ENCODE measurements at regions not wholly inside any gene's neighbourhood (a gene's known extent, or its start where the extent isn't known, plus 50 kb on each side); places are given as distances from the start of the nearest gene placed in this dataset.
"Not testable (repeated sequence)": the region's sequence is repeated elsewhere in the genome, so short reads cannot be mapped to it uniquely, and the experiment has no call there.

DNA sequence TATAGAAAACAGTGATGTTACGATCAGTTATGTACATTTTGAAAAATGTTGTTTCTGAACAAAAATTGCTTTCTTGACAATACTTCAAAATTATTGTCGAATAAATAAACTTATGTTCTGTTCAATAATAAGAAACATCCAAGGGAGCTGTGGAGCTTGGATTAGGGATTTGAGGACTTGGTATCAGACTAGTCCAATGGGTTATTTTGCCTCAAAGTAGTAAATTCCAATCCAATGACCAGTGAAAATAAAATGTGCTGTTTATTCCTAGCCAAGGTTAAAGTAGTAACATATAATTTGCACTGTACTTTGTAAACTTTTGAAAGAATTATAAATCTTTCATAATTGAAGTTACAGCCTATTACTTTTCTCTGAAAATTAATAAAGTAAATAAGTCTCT lies 79.1 kb upstream of the IVNS1ABP start:
- no peak for DNase-seq
- Mint-ChIP-seq H3K36me3 (no peaks in the 10 kb centered on the region), H3K27ac (no peak overlapping the region), H3K27me3 (no peaks in the 10 kb centered on the region), H3K4me3 (no peak overlapping the region), H3K4me1 (peaks cover 0 to 4% (median under 1%) of the 10 kb centered on the region in 4 donors), H3K9me3 (peaks cover 0 to 2% (median 0%) of the 10 kb centered on the region in 8 donors)
- Histone ChIP-seq H3K27ac (ENCODE audit: low read depth, low read length) (no peak overlapping the region), H3K27me3 (ENCODE audit: insufficient read depth, low read length) (no peaks in the 10 kb centered on the region), H3K9me3 (ENCODE audit: control insufficient read depth in 1 of 2, low read length in 2 of 2) (no peaks in the 10 kb centered on the region), H3K4me3 (ENCODE audit: low read length in 2 of 2) (no peak overlapping the region), H3K36me3 (ENCODE audit: insufficient read depth, low read length) (no peaks in the 10 kb centered on the region), H3K4me1 (ENCODE audit: insufficient read depth, low read length) (no peaks in the 10 kb centered on the region)
- ChIA-PET POLR2A (ENCODE audit: partially characterized antibody) (no interaction called here), CTCF (ENCODE audit: partially characterized antibody) (no interaction called here)
- intact Hi-C loops (cut with micrococcal nuclease) = no loop called here

DNA sequence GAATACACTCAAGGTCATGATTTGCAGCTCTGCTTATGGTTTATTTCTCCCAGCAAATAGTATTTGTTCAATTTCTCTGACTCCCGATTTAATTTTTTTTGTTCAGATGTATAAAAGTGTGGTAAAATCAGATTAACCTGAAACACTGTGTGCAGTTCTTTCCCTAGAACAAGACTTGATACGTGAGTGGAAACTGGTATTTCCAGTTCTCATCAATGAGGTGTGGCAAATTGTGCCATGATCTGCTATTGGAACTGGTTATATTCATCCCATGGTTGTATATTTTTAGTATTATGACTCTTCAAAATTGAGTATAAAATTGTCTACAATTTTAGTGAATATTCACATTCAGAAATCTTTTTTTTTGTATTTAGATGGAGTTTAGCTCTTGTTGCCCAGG lies 76.8 kb upstream of the IVNS1ABP start:
- Histone ChIP-seq H3K27me3 (ENCODE audit: insufficient read depth, low read length) (no peaks in the 10 kb centered on the region), H3K4me1 (ENCODE audit: insufficient read depth, low read length) (no peaks in the 10 kb centered on the region), H3K4me3 (ENCODE audit: low read length in 2 of 2) (no peak overlapping the region), H3K9me3 (ENCODE audit: control insufficient read depth in 1 of 2, low read length in 2 of 2) (no peaks in the 10 kb centered on the region), H3K36me3 (ENCODE audit: insufficient read depth, low read length) (no peaks in the 10 kb centered on the region), H3K27ac (ENCODE audit: low read depth, low read length) (no peak overlapping the region)
- ChIA-PET CTCF (ENCODE audit: partially characterized antibody) (no interaction called here), POLR2A (ENCODE audit: partially characterized antibody) (no interaction called here)
- Mint-ChIP-seq H3K36me3 (no peaks in the 10 kb centered on the region), H3K9me3 (peaks cover 0 to 2% (median 0%) of the 10 kb centered on the region in 8 donors), H3K4me1 (peaks cover 0 to 4% (median under 1%) of the 10 kb centered on the region in 4 donors), H3K27me3 (no peaks in the 10 kb centered on the region), H3K4me3 (no peak overlapping the region), H3K27ac (no peak overlapping the region)
- DNase-seq = no peak
- intact Hi-C loops (cut with micrococcal nuclease) = loop anchor here (5.0 kb wide), 1 partner anchor 77 kb away; the partner anchor contains the start of gene IVNS1ABP

DNA sequence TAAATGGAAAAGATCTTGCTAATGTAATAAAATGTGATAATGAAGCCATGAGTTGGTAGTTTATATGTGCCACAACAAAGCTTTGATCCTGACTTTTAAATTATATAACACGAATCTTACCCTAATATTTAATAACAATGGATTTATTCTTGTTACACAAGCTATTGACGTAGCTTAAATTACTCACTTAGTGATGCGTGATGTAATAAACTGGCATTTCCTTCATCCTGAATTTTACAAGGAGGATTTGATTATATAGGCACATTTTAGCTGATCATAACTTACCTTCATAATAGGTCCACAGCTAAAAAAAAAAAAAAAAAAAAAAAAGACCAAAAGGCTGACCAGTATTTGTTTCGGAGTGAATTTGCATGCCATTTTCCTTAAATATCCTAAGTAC lies 76.2 kb upstream of the IVNS1ABP start:
- Histone ChIP-seq H3K9me3 (ENCODE audit: control insufficient read depth in 1 of 2, low read length in 2 of 2) (no peaks in the 10 kb centered on the region), H3K27me3 (ENCODE audit: insufficient read depth, low read length) (no peaks in the 10 kb centered on the region), H3K4me3 (ENCODE audit: low read length in 2 of 2) (no peak overlapping the region), H3K27ac (ENCODE audit: low read depth, low read length) (no peak overlapping the region), H3K4me1 (ENCODE audit: insufficient read depth, low read length) (no peaks in the 10 kb centered on the region), H3K36me3 (ENCODE audit: insufficient read depth, low read length) (no peaks in the 10 kb centered on the region)
- H3K4me3 Mint-ChIP-seq = no peak overlapping the region
- ChIA-PET CTCF (ENCODE audit: partially characterized antibody) (interaction anchor here (0.6 kb wide), 1 partner anchor 581 kb away, joined by 3 read pairs; no protein-coding TSS in a partner anchor), POLR2A (ENCODE audit: partially characterized antibody) (no interaction called here)
- intact Hi-C loops (cut with micrococcal nuclease) = loop anchor here (5.0 kb wide), 1 partner anchor 76 kb away; the partner anchor contains the start of gene IVNS1ABP
- H3K27me3 Mint-ChIP-seq = no peaks in the 10 kb centered on the region
- no peak overlapping the region for H3K27ac Mint-ChIP-seq
- DNase-seq = no peak
- H3K36me3 Mint-ChIP-seq = no peaks in the 10 kb centered on the region
- H3K9me3 Mint-ChIP-seq = peaks cover 0 to 2% (median 0%) of the 10 kb centered on the region in 8 donors
- H3K4me1 Mint-ChIP-seq = peaks cover 0 to 3% (median under 1%) of the 10 kb centered on the region in 4 donors

DNA sequence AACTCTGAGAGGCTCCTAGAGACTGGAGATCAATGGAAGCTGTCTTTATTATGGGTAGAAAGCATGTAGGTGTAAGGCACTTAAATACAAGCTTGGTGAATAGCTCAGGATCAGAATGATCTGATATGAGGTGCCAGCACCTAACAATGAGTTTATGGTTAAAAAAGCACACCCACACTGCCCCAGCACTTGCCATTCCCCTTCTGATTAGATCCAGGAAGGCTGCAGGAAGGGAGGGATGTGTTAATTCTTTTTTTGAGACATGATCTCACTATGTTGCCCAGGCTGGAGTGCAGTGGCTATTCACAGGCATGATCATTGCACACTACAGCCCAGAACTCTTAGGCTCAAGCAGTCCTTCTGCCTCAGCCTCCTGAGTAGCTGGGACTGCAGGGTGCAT lies 71.8 kb upstream of the IVNS1ABP start:
- DNase-seq = no peak
- no peaks in the 10 kb centered on the region for H3K27me3 Mint-ChIP-seq
- no peak overlapping the region for H3K27ac Mint-ChIP-seq
- no peaks in the 10 kb centered on the region for H3K9me3 ChIP-seq (ENCODE audit: control insufficient read depth in 1 of 2, low read length in 2 of 2)
- POLR2A ChIA-PET (ENCODE audit: partially characterized antibody) = no interaction called here
- no peaks in the 10 kb centered on the region for H3K36me3 ChIP-seq (ENCODE audit: insufficient read depth, low read length)
- no peak overlapping the region for H3K27ac ChIP-seq (ENCODE audit: low read depth, low read length)
- no peaks in the 10 kb centered on the region for H3K36me3 Mint-ChIP-seq
- CTCF ChIA-PET (ENCODE audit: partially characterized antibody) = interaction anchor here (1.4 kb wide), 1 partner anchor 282 kb away, joined by 4 read pairs; no protein-coding TSS in a partner anchor
- no peaks in the 10 kb centered on the region for H3K4me1 ChIP-seq (ENCODE audit: insufficient read depth, low read length)
- H3K4me3 Mint-ChIP-seq = no peak overlapping the region
- H3K4me1 Mint-ChIP-seq = peaks cover 4 to 5% (median 5%) of the 10 kb centered on the region in 4 donors
- H3K9me3 Mint-ChIP-seq = peaks cover 0 to 11% (median under 1%) of the 10 kb centered on the region in 8 donors
- H3K4me3 ChIP-seq (ENCODE audit: low read length in 2 of 2) = no peak overlapping the region
- no peaks in the 10 kb centered on the region for H3K27me3 ChIP-seq (ENCODE audit: insufficient read depth, low read length)
- intact Hi-C loops (cut with micrococcal nuclease) = no loop called here

DNA sequence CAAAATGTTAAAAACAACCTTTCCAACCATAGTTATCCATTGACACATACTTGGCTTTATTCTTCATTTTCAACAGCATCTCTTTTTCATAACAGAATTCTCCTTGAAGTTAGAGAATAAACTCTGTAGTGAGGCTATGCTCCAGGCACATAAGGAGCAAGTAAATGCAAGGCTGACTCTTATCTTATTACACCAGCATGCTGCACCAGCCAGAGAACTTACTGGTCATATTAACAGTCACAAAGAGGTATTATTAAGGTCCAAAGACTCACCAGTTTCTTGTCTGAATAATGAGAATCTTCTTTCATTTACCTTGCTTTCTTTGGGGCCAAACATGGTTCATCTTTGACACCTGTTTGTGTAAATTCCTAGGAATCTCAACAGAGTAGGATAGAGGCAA lies 71.3 kb upstream of the IVNS1ABP start:
- H3K9me3 Mint-ChIP-seq = peaks cover 0 to 12% (median under 1%) of the 10 kb centered on the region in 8 donors
- H3K27ac Mint-ChIP-seq = no peak overlapping the region
- intact Hi-C loops (cut with micrococcal nuclease) = no loop called here
- no peaks in the 10 kb centered on the region for H3K4me1 ChIP-seq (ENCODE audit: insufficient read depth, low read length)
- POLR2A ChIA-PET (ENCODE audit: partially characterized antibody) = no interaction called here
- peaks cover 4 to 5% (median 5%) of the 10 kb centered on the region in 4 donors for H3K4me1 Mint-ChIP-seq
- CTCF ChIA-PET (ENCODE audit: partially characterized antibody) = no interaction called here
- no peaks in the 10 kb centered on the region for H3K9me3 ChIP-seq (ENCODE audit: control insufficient read depth in 1 of 2, low read length in 2 of 2)
- DNase-seq = no peak
- H3K27me3 Mint-ChIP-seq = no peaks in the 10 kb centered on the region
- H3K36me3 Mint-ChIP-seq = peaks cover 0 to under 1% of the 10 kb centered on the region in 2 donors
- no peak overlapping the region for H3K4me3 Mint-ChIP-seq
- H3K27me3 ChIP-seq (ENCODE audit: insufficient read depth, low read length) = no peaks in the 10 kb centered on the region
- H3K4me3 ChIP-seq (ENCODE audit: low read length in 2 of 2) = no peak overlapping the region
- no peaks in the 10 kb centered on the region for H3K36me3 ChIP-seq (ENCODE audit: insufficient read depth, low read length)
- H3K27ac ChIP-seq (ENCODE audit: low read depth, low read length) = no peak overlapping the region

DNA sequence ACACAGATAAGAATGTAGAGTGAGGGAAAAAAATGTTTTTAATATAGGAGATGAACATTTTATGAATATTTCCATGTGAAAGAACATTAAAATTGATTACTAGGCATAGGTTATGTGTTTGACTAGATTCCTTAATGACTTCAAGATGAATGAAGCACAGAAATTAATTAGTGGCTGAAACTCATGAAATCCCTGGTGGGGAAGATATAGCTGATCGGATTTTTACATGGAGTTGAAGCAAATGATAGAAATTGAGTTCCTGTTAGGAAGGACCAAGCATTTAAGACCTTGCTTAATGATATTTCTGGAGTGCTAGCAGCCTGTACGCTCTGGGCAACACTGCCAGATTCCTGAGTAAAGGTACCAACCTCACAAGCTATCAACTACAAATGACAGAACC lies 68.9 kb upstream of the IVNS1ABP start:
- Mint-ChIP-seq H3K9me3 (peaks cover 0 to 25% (median 9%) of the 10 kb centered on the region in 8 donors), H3K27me3 (no peaks in the 10 kb centered on the region), H3K27ac (no peak overlapping the region), H3K36me3 (peaks cover 0 to 10% of the 10 kb centered on the region in 2 donors), H3K4me1 (peaks cover 4 to 5% (median 5%) of the 10 kb centered on the region in 4 donors), H3K4me3 (no peak overlapping the region)
- Histone ChIP-seq H3K27ac (ENCODE audit: low read depth, low read length) (no peak overlapping the region), H3K9me3 (ENCODE audit: control insufficient read depth in 1 of 2, low read length in 2 of 2) (no peaks in the 10 kb centered on the region), H3K27me3 (ENCODE audit: insufficient read depth, low read length) (no peaks in the 10 kb centered on the region), H3K4me1 (ENCODE audit: insufficient read depth, low read length) (no peaks in the 10 kb centered on the region), H3K4me3 (ENCODE audit: low read length in 2 of 2) (no peak overlapping the region), H3K36me3 (ENCODE audit: insufficient read depth, low read length) (no peaks in the 10 kb centered on the region)
- intact Hi-C loops (cut with micrococcal nuclease) = no loop called here
- POLR2A ChIA-PET (ENCODE audit: partially characterized antibody) = no interaction called here
- CTCF ChIA-PET (ENCODE audit: partially characterized antibody) = no interaction called here
- no peak for DNase-seq

DNA sequence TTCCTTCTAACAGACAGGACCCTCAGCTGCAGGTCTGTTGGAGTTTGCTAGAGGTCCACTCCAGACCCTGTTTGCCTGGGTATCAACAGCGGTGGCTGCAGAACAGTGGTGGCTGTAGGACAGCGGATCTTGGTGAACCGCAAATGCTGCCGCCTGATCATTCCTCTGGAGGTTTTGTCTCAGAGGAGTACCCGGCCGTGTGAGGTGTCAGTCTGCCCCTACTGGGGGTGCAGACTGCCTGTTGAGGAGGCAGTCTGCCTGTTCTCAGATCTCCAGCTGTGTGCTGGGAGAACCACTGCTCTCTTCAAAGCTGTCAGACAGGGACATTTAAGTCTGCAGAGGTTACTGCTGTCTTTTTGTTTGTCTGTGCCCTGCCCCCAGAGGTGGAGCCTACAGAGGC lies 66.8 kb upstream of the IVNS1ABP start:
- CTCF ChIA-PET (ENCODE audit: partially characterized antibody); H3K4me3 Mint-ChIP-seq; H3K4me1 Mint-ChIP-seq; H3K27ac ChIP-seq (ENCODE audit: low read depth, low read length); H3K4me3 ChIP-seq (ENCODE audit: low read length in 2 of 2); intact Hi-C loops (cut with micrococcal nuclease); DNase-seq; H3K27me3 ChIP-seq (ENCODE audit: insufficient read depth, low read length); H3K27ac Mint-ChIP-seq; H3K9me3 ChIP-seq (ENCODE audit: control insufficient read depth in 1 of 2, low read length in 2 of 2); H3K4me1 ChIP-seq (ENCODE audit: insufficient read depth, low read length); H3K27me3 Mint-ChIP-seq; H3K36me3 ChIP-seq (ENCODE audit: insufficient read depth, low read length): not testable (repeated sequence)
- Mint-ChIP-seq H3K36me3 (peaks cover 0 to 10% of the 10 kb centered on the region in 2 donors), H3K9me3 (peaks cover 0 to 25% (median 11%) of the 10 kb centered on the region in 8 donors)
- POLR2A ChIA-PET (ENCODE audit: partially characterized antibody) = interaction anchor here (1.7 kb wide), 1 partner anchor 183 kb away, joined by 3 read pairs; no protein-coding TSS in a partner anchor

Measured in CD4-positive, alpha-beta memory T cell (primary cell).